SU-DHL-6 (cell line): ENCODE measurements at regions not wholly inside any gene's neighbourhood (a gene's known extent, or its start where the extent isn't known, plus 50 kb on each side); places are given as distances from the start of the nearest gene placed in this dataset.

Experiments used
- CTCF ChIP-seq: fragments of 200-600 bp; sonication (generic); IDR thresholded peaks from one replicate; pipeline ENCODE4 v1.5.1; 2017; ENCODE audit warnings: antibody characterized with exemption, mild to moderate bottlenecking, low read length, moderate library complexity; ENCODE audit not compliant: insufficient read depth, poor library complexity, severe bottlenecking
- EZH2phosphoT487 ChIP-seq: fragments of 200-600 bp; sonication (generic), shearing (Covaris generic); conservative IDR thresholded peaks from 2 replicates; pipeline ENCODE4 v1.6.1; 2018; ENCODE audit warnings: mild to moderate bottlenecking, antibody characterized with exemption, low read length, moderate library complexity, mixed read lengths

GRCh38 chr13:103835052-103835451 is 768.8 kb upstream of the SLC10A2 start:
- TF ChIP-seq CTCF: no peak
- no peak for TF ChIP-seq EZH2phosphoT487
